ENCODE measurements at regions not wholly inside any gene's neighbourhood (a gene's known extent, or its start where the extent isn't known, plus 50 kb on each side); places are given as distances from the start of the nearest gene placed in this dataset.

- H3K27ac ChIP-seq = no peak overlapping the region
- TF ChIP-seq CTCF (conservative IDR thresholded peaks at IDR 0.05) = no peak
Observed at GRCh38 chr10:131776496-131776895, 124.3 kb upstream of the PPP2R2D start.

GRCh38 chr10:131777162-131777561 is 123.6 kb upstream of the PPP2R2D start:
- TF ChIP-seq CTCF (conservative IDR thresholded peaks at IDR 0.05) = no peak

GRCh38 chr10:131777921-131778320 is 122.9 kb upstream of the PPP2R2D start:
- H3K27ac ChIP-seq = no peak overlapping the region
- TF ChIP-seq CTCF (conservative IDR thresholded peaks at IDR 0.05) = no peak

More at GRCh38 chr10:131777162-131777561, 123.6 kb upstream of the PPP2R2D start:
- no peak overlapping the region for H3K27ac ChIP-seq

- TF ChIP-seq CTCF (conservative IDR thresholded peaks at IDR 0.05) = no peak
- no peak overlapping the region for H3K27ac ChIP-seq
Observed at GRCh38 chr10:131778385-131778784, 122.4 kb upstream of the PPP2R2D start.

- H3K27ac ChIP-seq = no peak overlapping the region
- TF ChIP-seq CTCF (conservative IDR thresholded peaks at IDR 0.05) = no peak
Observed at GRCh38 chr10:131778842-131779241, 122.0 kb upstream of the PPP2R2D start.

- no peak overlapping the region for H3K27ac ChIP-seq
- no peak for TF ChIP-seq CTCF (conservative IDR thresholded peaks at IDR 0.05)
Observed at GRCh38 chr10:131779661-131780394, 121.0 kb upstream of the PPP2R2D start.

GRCh38 chr10:131781076-131781475 is 119.7 kb upstream of the PPP2R2D start:
- no peak for TF ChIP-seq CTCF (conservative IDR thresholded peaks at IDR 0.05)
- no peak overlapping the region for H3K27ac ChIP-seq

Data from VCaP (cell line).